ENCODE measurements at regions not wholly inside any gene's neighbourhood (a gene's known extent, or its start where the extent isn't known, plus 50 kb on each side); places are given as distances from the start of the nearest gene placed in this dataset.

GRCh38 chr11:70882716-70883085 is 369.7 kb downstream of the SHANK2 start:
- Histone ChIP-seq H3K27me3 (no peaks in the 10 kb centered on the region), H3K9me3 (ENCODE audit: low read depth) (no peaks in the 10 kb centered on the region)

GRCh38 chr11:70883323-70883940 is 368.9 kb downstream of the SHANK2 start:
- no peak overlapping the region for H2AFZ ChIP-seq
- no peak for DNase-seq (ENCODE audit: low spot score)
- H3K4me2 ChIP-seq, result no peak overlapping the region
- WGBS (ENCODE audit: low lambda C conversion rate, missing lambda C conversion rate), result 89% methylated on average over 11 of the region's 11 CpGs
- H3K4me1 ChIP-seq (ENCODE audit: insufficient read depth), result no peaks in the 10 kb centered on the region
- TF ChIP-seq EZH2 (IDR thresholded peaks at IDR 0.05; ENCODE audit: borderline replicate concordance), result no peak
- TF ChIP-seq EZH2phosphoT487 (IDR thresholded peaks at IDR 0.05; ENCODE audit: low read depth, severe bottlenecking, unreplicated experiment), result no peak
- TF ChIP-seq CTCF (IDR thresholded peaks at IDR 0.05; ENCODE audit: poor library complexity), result no peak
- H3K4me3 ChIP-seq, result no peak overlapping the region
- H3K27ac ChIP-seq, result no peak overlapping the region
- H3K79me2 ChIP-seq, result no peaks in the 10 kb centered on the region
- H3K27me3 ChIP-seq, result no peaks in the 10 kb centered on the region
- no peaks in the 10 kb centered on the region for H4K20me1 ChIP-seq (ENCODE audit: insufficient read depth, poor library complexity, severe bottlenecking)
- no peaks in the 10 kb centered on the region for H3K36me3 ChIP-seq (replicated peaks; ENCODE audit: insufficient read depth, low read depth)
- H3K9me3 ChIP-seq (ENCODE audit: low read depth), result no peaks in the 10 kb centered on the region
- no peaks in the 10 kb centered on the region for H3K9me2 ChIP-seq (replicated peaks; ENCODE audit: insufficient read depth)

More at GRCh38 chr11:70882716-70883085, 369.7 kb downstream of the SHANK2 start:
- H3K27ac ChIP-seq, result no peak overlapping the region
- H2AFZ ChIP-seq, result no peak overlapping the region
- H3K4me2 ChIP-seq, result no peak overlapping the region
- no peak for TF ChIP-seq CTCF (IDR thresholded peaks at IDR 0.05; ENCODE audit: poor library complexity)
- TF ChIP-seq EZH2phosphoT487 (IDR thresholded peaks at IDR 0.05; ENCODE audit: low read depth, severe bottlenecking, unreplicated experiment), result no peak
- TF ChIP-seq EZH2 (IDR thresholded peaks at IDR 0.05; ENCODE audit: borderline replicate concordance), result no peak
- H3K4me3 ChIP-seq, result no peak overlapping the region
- WGBS (ENCODE audit: low lambda C conversion rate, missing lambda C conversion rate), result 91% methylated on average over 6 of the region's 9 CpGs
- H3K79me2 ChIP-seq, result no peaks in the 10 kb centered on the region
- no peaks in the 10 kb centered on the region for H3K4me1 ChIP-seq (ENCODE audit: insufficient read depth)
- DNase-seq (ENCODE audit: low spot score), result no peak
- H4K20me1 ChIP-seq (ENCODE audit: insufficient read depth, poor library complexity, severe bottlenecking), result no peaks in the 10 kb centered on the region
- H3K36me3 ChIP-seq (replicated peaks; ENCODE audit: insufficient read depth, low read depth), result no peaks in the 10 kb centered on the region
- no peaks in the 10 kb centered on the region for H3K9me2 ChIP-seq (replicated peaks; ENCODE audit: insufficient read depth)

- H3K9me3 ChIP-seq (ENCODE audit: low read depth), result no peaks in the 10 kb centered on the region
- WGBS (ENCODE audit: low lambda C conversion rate, missing lambda C conversion rate), result 81% methylated on average over 12 of the region's 12 CpGs
- H3K27me3 ChIP-seq, result no peaks in the 10 kb centered on the region
- no peaks in the 10 kb centered on the region for H3K36me3 ChIP-seq (replicated peaks; ENCODE audit: insufficient read depth, low read depth)
- H4K20me1 ChIP-seq (ENCODE audit: insufficient read depth, poor library complexity, severe bottlenecking), result no peaks in the 10 kb centered on the region
- H3K4me3 ChIP-seq, result no peak overlapping the region
- H3K79me2 ChIP-seq, result no peaks in the 10 kb centered on the region
- TF ChIP-seq EZH2phosphoT487 (IDR thresholded peaks at IDR 0.05; ENCODE audit: low read depth, severe bottlenecking, unreplicated experiment) (no peak), EZH2 (IDR thresholded peaks at IDR 0.05; ENCODE audit: borderline replicate concordance) (no peak), CTCF (IDR thresholded peaks at IDR 0.05; ENCODE audit: poor library complexity) (no peak)
- no peaks in the 10 kb centered on the region for H3K9me2 ChIP-seq (replicated peaks; ENCODE audit: insufficient read depth)
- H3K4me2 ChIP-seq, result no peak overlapping the region
- H3K4me1 ChIP-seq (ENCODE audit: insufficient read depth), result no peaks in the 10 kb centered on the region
- DNase-seq (ENCODE audit: low spot score), result no peak
- no peak overlapping the region for H2AFZ ChIP-seq
- H3K27ac ChIP-seq, result no peak overlapping the region
Observed at GRCh38 chr11:70883973-70884623, 368.3 kb downstream of the SHANK2 start.
